ENCODE measurements at regions not wholly inside any gene's neighbourhood (a gene's known extent, or its start where the extent isn't known, plus 50 kb on each side); places are given as distances from the start of the nearest gene placed in this dataset.
"Not testable (repeated sequence)": the region's sequence is repeated elsewhere in the genome, so short reads cannot be mapped to it uniquely, and the experiment has no call there.

- DNase-seq (ENCODE audit: low read depth), result no peak
Measured at GRCh38 chr9:120338340-120338739, 241.6 kb downstream of the CDK5RAP2 start.

- DNase-seq (ENCODE audit: low read depth), result no peak
Measured at GRCh38 chr9:120337131-120337530, 242.8 kb downstream of the CDK5RAP2 start.

- no peak for DNase-seq (ENCODE audit: low read depth)
Measured at GRCh38 chr9:120336753-120337090, 243.2 kb downstream of the CDK5RAP2 start.

- DNase-seq (ENCODE audit: low read depth), result no peak
Measured at GRCh38 chr9:120336021-120336752, 243.8 kb downstream of the CDK5RAP2 start.

DNA sequence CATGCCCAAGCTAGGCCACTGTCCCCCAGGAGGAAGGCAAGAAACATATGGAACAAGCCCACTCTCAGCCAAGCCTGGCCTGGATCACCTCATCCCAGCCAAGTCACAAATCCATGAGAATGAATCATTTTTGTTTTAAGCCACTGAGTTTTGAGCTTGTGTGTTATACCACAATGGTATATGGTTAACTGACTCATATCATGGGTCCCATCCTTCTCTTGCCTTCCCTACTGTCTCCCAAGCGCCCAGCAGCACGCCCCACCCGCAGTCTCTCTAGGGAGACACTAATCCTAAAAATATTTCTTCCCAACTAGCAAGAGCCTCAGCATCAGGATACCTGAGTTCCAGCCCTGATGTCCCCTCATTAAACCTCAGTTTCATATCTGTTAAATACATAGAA lies 248.1 kb downstream of the CDK5RAP2 start:
- DNase-seq (ENCODE audit: low read depth), result no peak

DNA sequence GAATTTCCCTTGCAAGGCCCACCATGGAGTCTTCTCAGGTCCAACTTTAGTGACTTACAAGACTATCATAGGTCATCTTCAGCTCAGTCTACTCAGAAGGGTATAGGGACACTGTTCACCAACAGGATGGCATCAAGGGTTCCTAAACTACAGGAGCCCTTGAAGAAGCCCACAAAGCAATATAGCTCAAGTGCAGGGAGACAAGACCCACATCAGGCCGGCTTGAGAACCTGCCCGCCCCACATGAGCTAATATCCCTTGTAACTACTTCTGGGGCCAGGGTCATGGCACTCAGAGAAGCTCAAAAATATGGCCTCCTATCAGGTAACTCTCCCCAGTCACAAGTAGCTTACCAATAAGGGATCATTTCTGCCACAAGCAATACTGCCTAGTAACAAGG lies 249.9 kb downstream of the CDK5RAP2 start:
- DNase-seq (ENCODE audit: low read depth), result no peak

DNA sequence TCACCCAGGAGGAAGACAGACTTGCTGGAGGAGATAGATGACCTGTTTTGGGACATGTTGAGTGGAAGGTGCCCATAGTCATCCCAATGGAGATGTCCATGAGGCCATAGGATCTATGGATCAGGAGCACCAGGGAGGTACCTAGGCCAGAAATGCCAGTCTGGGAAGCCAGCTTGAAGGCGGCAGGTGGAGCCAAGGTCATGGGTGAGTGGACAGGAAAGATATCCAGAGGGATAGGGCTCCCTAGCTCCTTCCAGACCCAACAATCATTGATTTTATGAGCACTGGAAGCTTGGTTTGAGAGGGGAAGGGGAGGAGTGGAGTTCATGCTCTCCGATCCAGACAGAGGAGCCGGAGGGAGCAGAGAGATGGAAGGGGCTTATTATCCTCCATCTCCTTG lies 252.6 kb downstream of the CDK5RAP2 start:
- no peak for DNase-seq (ENCODE audit: low read depth)

DNA sequence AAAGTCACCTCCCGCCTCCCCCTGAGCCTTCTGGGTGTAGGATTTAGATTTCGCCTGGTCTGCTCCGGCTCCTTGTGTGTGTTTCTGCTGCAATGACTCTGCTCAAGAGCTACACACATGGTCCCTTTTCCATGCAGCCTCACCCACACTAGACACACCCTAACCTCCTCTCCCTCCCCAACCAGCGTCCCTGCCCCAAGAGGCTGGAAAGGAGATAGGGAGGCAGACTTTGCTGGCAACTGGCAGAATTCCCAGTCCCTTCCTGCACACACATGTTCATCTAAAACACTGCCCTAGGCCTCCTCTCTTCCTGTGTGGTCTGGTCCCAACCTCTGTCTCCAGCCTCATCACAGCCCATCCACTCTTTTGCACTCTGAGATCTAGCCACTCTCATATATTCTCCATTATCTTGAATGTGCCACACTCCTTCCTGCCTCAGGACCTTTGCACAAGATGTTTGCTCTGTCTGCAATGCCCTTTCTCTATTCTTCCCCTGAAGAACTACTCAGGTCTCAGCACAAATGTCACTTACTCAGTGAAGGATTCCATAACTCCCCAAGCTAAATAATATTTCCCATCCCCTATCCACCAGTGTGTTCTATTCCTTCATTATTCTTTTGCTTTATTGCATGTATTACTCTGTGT lies 253.8 kb downstream of the CDK5RAP2 start:
- no peak for DNase-seq (ENCODE audit: low read depth)

GRCh38 chr9:120324996-120325642 lies 254.8 kb downstream of the CDK5RAP2 start:
- DNase-seq (ENCODE audit: low read depth), result no peak

- DNase-seq (ENCODE audit: low read depth), result no peak
Measured at GRCh38 chr9:120324461-120324860, 255.5 kb downstream of the CDK5RAP2 start.

DNA sequence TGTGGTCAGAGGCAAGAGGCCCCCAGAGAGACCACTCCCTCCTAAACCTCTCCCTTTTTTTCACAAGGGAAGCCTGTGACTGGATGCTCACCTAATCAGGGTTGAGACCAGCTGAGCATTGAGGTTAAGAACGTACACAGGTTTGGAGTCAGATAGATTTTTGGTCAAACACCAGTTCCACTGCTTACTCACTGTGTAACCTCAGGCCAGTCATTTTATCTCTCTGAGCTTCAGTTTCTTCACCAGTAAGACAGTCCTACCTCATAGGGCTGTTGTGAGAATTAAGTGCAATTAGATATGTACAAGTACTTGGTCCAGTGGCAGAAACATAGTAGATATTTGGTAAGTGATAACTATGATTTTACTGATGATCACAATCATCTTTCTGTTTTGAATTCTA lies 256.8 kb downstream of the CDK5RAP2 start:
- DNase-seq (ENCODE audit: low read depth), result no peak

GRCh38 chr9:120319452-120319851 lies 260.5 kb downstream of the CDK5RAP2 start:
- DNase-seq (ENCODE audit: low read depth), result no peak

DNA sequence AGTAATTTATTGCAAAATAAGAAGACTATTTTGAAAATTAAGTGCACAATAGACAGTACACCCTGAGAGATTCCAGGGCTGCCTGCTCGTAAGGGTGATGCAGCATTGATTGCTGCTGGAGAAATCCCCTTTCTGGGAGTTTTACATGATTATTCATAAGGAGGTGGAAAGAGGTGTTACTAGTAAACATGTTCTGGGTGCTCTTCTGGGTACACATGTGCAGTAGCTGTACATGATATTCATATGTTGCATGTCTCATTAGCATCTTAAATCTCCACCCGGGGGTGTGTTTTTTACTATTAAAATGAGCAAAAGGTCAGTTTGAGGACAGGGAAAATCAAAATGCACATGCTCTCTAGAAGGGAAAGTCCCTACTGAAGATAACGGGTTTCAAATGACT lies 264.8 kb downstream of the CDK5RAP2 start:
- DNase-seq (ENCODE audit: low read depth), result no peak

DNA sequence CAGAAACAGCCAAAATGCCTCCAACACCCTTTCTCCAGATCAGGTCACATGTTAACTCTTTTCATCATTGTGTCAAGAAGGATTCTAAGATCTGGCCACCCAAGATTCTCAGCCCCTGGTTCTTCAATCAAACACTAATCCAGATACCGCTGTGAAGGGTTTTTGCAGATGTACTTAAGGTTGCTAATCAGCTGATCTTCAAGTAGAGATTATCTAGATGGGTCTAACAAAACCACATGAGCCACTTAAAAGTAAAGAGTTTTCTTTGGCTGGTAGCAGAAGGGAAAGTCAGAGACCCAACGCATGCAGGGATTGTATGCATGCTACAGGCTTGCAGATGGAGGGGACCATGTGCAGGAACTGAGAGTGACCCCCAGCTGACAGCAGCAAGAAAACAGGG lies 267.9 kb downstream of the CDK5RAP2 start:
- no peak for DNase-seq (ENCODE audit: low read depth)

DNA sequence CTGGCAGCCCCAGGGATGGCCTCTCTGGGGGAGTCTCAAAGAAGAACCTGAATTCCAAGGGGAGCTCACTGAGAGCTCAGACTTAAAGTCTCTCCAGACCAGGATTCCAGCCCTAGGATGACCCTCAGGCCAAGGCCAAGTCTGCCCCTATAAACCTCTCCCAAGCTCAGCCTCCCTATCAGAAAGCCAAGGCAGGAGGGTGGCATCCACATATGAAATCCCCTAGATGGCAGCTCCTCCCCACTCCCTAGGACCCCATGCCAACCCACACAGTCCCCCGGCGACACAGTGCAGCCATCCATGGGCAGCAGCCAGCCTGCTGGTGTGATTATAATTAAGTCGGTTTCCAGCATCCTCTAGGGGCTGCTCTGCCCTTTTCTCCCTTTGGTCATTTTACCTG lies 269.9 kb downstream of the CDK5RAP2 start:
- no peak for DNase-seq (ENCODE audit: low read depth)

- no peak for DNase-seq (ENCODE audit: low read depth)
Measured at GRCh38 chr9:120308495-120308894, 271.5 kb downstream of the CDK5RAP2 start.

DNA sequence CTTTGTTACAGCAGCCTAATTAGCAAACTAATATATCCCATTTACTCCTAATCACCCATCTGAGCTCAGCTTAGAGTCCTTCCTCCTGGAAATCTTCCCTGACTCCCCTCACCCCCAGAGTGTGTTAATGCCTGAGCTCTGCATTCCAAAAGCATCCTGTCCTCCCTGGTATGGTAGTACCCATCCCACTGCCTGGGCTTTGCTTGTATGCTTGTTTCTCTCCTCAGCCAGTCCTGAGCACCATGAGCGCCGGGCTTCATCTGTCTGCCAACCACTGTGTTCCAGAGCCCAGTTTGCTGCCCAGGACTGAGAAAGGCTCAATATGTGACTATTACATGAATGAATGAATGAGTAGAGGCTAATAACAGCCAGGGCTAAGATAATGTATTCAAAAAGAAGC lies 272.4 kb downstream of the CDK5RAP2 start:
- DNase-seq (ENCODE audit: low read depth), result no peak

DNA sequence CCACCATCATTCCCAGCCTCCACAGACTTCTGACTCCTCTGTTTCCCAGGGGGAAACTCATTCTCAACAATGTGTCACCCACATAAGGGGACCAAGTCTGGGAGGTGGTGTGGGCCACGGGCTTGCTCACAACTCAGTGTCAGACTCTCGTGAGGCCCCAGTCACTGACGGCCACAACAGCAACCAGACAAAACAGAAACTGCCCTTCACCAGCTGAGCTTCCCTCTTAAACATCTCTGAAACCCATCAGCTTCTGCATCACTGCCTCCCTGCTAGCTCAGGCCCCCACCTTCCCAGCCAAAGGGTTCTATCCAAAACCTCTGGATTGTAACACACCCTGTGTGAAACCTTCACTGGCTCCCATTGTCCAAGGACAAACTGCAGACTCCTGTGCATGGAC lies 273.4 kb downstream of the CDK5RAP2 start:
- no peak for DNase-seq (ENCODE audit: low read depth)

DNA sequence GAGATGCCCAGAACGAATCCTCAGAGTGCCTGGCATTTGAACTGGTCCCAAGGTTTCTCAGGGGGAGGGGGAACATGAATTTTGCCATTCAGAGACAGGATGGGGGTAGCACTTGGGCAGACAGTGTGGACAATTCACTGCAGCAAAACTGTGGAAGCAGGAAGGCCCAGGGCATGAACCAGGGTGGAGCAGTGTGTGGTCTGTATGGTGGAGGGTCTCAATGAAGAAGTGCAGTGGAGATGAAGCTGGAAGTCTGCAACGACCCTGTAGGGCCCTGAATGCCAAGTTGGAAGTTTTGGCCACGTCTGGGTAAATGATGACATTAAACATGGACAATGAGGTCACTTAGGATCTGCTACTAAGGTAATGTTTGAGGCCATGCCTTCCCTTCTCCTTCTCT lies 273.9 kb downstream of the CDK5RAP2 start:
- no peak for DNase-seq (ENCODE audit: low read depth)

DNA sequence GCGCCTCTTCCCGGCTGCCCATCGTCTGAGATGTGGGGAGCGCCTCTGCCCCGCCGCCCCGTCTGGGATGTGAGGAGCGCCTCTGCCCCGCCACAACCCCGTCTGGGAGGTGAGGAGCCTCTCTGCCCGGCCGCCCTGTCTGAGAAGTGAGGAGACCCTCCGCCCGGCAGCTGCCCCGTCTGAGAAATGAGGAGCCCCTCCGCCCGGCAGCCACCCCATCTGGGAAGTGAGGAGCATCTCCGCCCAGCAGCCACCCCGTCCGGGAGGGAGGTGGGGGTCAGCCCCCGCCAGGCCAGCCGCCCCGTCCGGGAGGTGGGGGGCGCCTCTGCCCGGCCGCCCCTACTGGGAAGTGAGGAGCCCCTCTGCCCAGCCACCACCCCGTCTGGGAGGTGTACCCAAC lies 275.1 kb downstream of the CDK5RAP2 start:
- not testable (repeated sequence) for DNase-seq (ENCODE audit: low read depth)

DNA sequence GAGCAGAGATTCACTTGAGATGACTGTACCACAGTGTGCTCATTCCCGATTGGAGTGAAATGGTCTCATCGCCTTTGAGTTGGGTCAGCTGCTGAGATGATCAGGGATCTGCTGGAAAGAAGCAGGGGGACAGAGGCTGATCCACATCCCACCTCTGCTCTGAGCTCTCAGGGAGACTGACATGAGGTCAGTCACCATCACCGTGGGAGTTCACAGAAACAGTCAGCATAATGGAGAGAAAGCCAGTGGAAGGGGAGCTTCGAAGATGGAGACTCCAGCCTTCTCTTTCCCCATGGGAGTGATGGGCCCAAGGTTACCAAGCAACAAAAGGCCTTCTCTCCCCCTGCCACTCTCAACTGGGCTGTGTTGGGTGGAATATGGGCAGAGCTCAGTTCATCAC lies 276.4 kb downstream of the CDK5RAP2 start:
- DNase-seq (ENCODE audit: low read depth), result no peak

DNA sequence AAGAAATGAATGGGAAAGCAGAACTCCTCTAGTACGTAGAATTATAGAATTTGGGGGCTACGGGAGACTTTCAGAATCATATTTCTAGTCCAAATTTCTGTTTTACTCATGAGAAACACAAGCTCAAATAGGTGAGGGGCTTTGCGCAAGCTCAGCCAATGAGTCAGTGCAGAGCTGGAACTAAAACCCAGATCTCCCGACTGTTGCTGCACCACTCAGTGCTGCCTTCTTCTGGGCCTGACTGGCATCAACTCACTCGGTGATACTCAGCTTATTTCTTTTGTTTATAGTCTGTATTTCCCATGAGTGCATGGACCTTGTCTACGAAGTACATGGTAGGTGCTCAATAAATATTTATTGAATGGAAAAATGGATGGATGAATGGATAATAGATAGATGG lies 280.2 kb downstream of the CDK5RAP2 start:
- DNase-seq (ENCODE audit: low read depth), result no peak

DNA sequence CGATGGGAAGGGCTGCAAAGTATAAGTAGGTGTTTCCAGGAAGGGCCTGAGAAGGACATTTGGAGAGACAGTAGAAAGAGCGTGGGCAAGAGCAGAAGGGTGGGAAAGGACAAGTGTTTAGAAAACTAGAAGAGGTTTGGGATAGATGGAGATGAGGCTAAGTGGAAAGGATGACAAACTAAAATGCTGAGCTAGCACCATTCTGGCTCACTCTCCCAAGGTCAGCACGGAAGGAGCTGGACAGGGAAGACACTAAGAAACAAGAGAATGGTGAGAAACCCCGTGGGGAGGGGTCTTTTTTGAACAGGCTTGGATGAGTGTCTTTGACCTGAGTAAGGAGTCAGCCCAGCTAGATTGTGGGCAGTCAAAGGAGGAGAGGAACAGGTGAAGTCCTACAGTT lies 286.0 kb downstream of the CDK5RAP2 start:
- no peak for DNase-seq (ENCODE audit: low read depth)

- no peak for DNase-seq (ENCODE audit: low read depth)
Measured at GRCh38 chr9:120292606-120293005, 287.4 kb downstream of the CDK5RAP2 start.

Measured in T follicular helper cell (primary cell).